GM04503 (cell line): ENCODE measurements at regions not wholly inside any gene's neighbourhood (a gene's known extent, or its start where the extent isn't known, plus 50 kb on each side); places are given as distances from the start of the nearest gene placed in this dataset.

Experiments used
- DNase-seq: peaks from one replicate; pipeline ENCODE4 v3.0.0-alpha.2; 2012; ENCODE audit warnings: low read depth

- no peak for DNase-seq
Measured at GRCh38 chr4:181637186-181638105, 605.8 kb upstream of the TENM3 start.

- DNase-seq, result no peak
Measured at GRCh38 chr4:181643466-181643865, 599.7 kb upstream of the TENM3 start.

GRCh38 chr4:181645489-181645888 is 597.7 kb upstream of the TENM3 start:
- DNase-seq, result no peak

- DNase-seq, result no peak
Measured at GRCh38 chr4:181646864-181647263, 596.3 kb upstream of the TENM3 start.

- no peak for DNase-seq
Measured at GRCh38 chr4:181647396-181648147, 595.6 kb upstream of the TENM3 start.

- no peak for DNase-seq
Measured at GRCh38 chr4:181650033-181650825, 593.0 kb upstream of the TENM3 start.

- DNase-seq, result no peak
Measured at GRCh38 chr4:181656748-181657147, 586.5 kb upstream of the TENM3 start.

GRCh38 chr4:181659202-181659601 is 584.0 kb upstream of the TENM3 start:
- DNase-seq, result no peak

GRCh38 chr4:181659876-181660275 is 583.3 kb upstream of the TENM3 start:
- DNase-seq, result no peak

- DNase-seq, result peak; percentile 72
Measured at GRCh38 chr4:181661090-181661489, 582.1 kb upstream of the TENM3 start.

- no peak for DNase-seq
Measured at GRCh38 chr4:181661923-181662322, 581.3 kb upstream of the TENM3 start.

GRCh38 chr4:181662383-181662782 is 580.8 kb upstream of the TENM3 start:
- no peak for DNase-seq

GRCh38 chr4:181670506-181670905 is 572.7 kb upstream of the TENM3 start:
- no peak for DNase-seq

- DNase-seq, result no peak
Measured at GRCh38 chr4:181671672-181672071, 571.5 kb upstream of the TENM3 start.

- DNase-seq, result no peak
Measured at GRCh38 chr4:181672751-181673150, 570.5 kb upstream of the TENM3 start.

- peak; percentile 54 for DNase-seq
Measured at GRCh38 chr4:181674315-181674875, 568.8 kb upstream of the TENM3 start.

GRCh38 chr4:181676546-181676945 is 566.7 kb upstream of the TENM3 start:
- no peak for DNase-seq

GRCh38 chr4:181677201-181677600 is 566.0 kb upstream of the TENM3 start:
- DNase-seq, result no peak

GRCh38 chr4:181677621-181678020 is 565.6 kb upstream of the TENM3 start:
- no peak for DNase-seq

- no peak for DNase-seq
Measured at GRCh38 chr4:181679754-181680153, 563.4 kb upstream of the TENM3 start.

GRCh38 chr4:181682367-181683047 is 560.7 kb upstream of the TENM3 start:
- DNase-seq, result no peak
